MCF 10A (cell line): ENCODE measurements at regions not wholly inside any gene's neighbourhood (a gene's known extent, or its start where the extent isn't known, plus 50 kb on each side); places are given as distances from the start of the nearest gene placed in this dataset.

ENCODE experiments used
- BruUV-seq: library from RNA; stranded (reverse); fragments of 400-500 nt; replicated peaks from 2 replicates; lab custom pipeline; 2021; lab: Mats Ljungman, UMichigan
- CTCF ChIA-PET: fragments of 300-600 bp; sonication (Branson Sonifier 250); formaldehyde crosslinking; extraction: SDS; loops from one replicate; lab custom pipeline; 2021; ENCODE audit warnings: antibody characterized with exemption, inconsistent platforms; lab: Yijun Ruan, JAX
- POLR2A ChIA-PET: fragments of 300-600, 350-650 bp; sonication (Branson Sonifier 250); formaldehyde crosslinking; extraction: SDS; loops from one replicate; lab custom pipeline; 2020; ENCODE audit warnings: antibody characterized with exemption, inconsistent platforms; lab: Yijun Ruan, JAX
- DNase-seq: peaks from one replicate; pipeline ENCODE4 v3.0.0-alpha.2; 2018; ENCODE audit not compliant: unreplicated experiment
- H3K27ac Mint-ChIP-seq: one replicate; pipeline ENCODE4 v1.8.0; 2022; ENCODE audit warnings: mild to moderate bottlenecking, low read depth, mixed read lengths; ENCODE audit not compliant: unreplicated experiment
- H3K27me3 Mint-ChIP-seq: one replicate; pipeline ENCODE4 v1.8.0; 2022; ENCODE audit warnings: mixed read lengths; ENCODE audit not compliant: insufficient read depth, unreplicated experiment
- H3K36me3 Mint-ChIP-seq: one replicate; pipeline ENCODE4 v1.8.0; 2022; ENCODE audit warnings: mild to moderate bottlenecking, moderate library complexity, mixed read lengths; ENCODE audit not compliant: insufficient read depth, unreplicated experiment
- H3K4me1 Mint-ChIP-seq: one replicate; pipeline ENCODE4 v1.8.0; 2022; ENCODE audit warnings: mixed read lengths; ENCODE audit not compliant: insufficient read depth, unreplicated experiment
- H3K4me3 Mint-ChIP-seq: one replicate; pipeline ENCODE4 v1.8.0; 2022; ENCODE audit warnings: mild to moderate bottlenecking, moderate library complexity, mixed read lengths; ENCODE audit not compliant: unreplicated experiment
- H3K9me3 Mint-ChIP-seq: one replicate; pipeline ENCODE4 v1.8.0; 2022; ENCODE audit warnings: mixed read lengths; ENCODE audit not compliant: unreplicated experiment
- CTCF ChIP-seq: fragments of 200-600 bp; IDR thresholded peaks from one replicate; pipeline ENCODE4 v1.8.0; 2022; ENCODE audit warnings: antibody characterized with exemption, mild to moderate bottlenecking; ENCODE audit not compliant: unreplicated experiment
- intact Hi-C: fragments of 100-400 bp; cut with micrococcal nuclease; formaldehyde crosslinking; loops from 2 replicates; pipeline ENCODE4 v1.14.1; 2022

DNA sequence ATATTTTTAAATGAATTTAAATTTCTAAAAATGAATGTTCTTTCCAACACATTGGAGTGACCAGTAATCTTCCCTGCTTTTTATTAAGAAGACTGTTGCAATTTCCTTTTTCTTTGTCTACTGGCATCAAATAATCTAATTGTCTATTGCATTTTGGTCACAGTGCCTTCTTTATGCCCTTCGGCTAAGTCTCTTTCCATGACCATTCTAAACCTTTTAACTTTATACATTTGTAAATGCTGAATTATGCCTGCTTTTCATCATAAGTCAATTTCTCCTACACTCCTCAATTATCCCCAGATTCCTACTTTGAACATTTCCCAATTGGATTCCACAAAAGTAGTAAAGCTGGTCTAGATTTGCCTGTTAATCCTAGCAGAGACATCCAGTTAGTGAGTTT lies 69.1 kb upstream of the HSF2 start:
- TF ChIP-seq CTCF, result no peak
- H3K4me1 Mint-ChIP-seq, result no peaks in the 10 kb centered on the region
- intact Hi-C loops, result no loop called here
- H3K4me3 Mint-ChIP-seq, result no peak overlapping the region
- ChIA-PET POLR2A (no interaction called here), CTCF (no interaction called here)
- BruUV-seq, result no TSS peak
- H3K36me3 Mint-ChIP-seq, result no peaks in the 10 kb centered on the region
- no peak overlapping the region for H3K27ac Mint-ChIP-seq
- no peaks in the 10 kb centered on the region for H3K9me3 Mint-ChIP-seq
- DNase-seq, result no peak
- peaks cover 75% of the 10 kb centered on the region for H3K27me3 Mint-ChIP-seq

- TF ChIP-seq CTCF, result no peak
- no peaks in the 10 kb centered on the region for H3K4me1 Mint-ChIP-seq
- ChIA-PET POLR2A (no interaction called here), CTCF (no interaction called here)
- intact Hi-C loops, result no loop called here
- no peak overlapping the region for H3K4me3 Mint-ChIP-seq
- DNase-seq, result no peak
- H3K36me3 Mint-ChIP-seq, result no peaks in the 10 kb centered on the region
- BruUV-seq, result no TSS peak
- no peak overlapping the region for H3K27ac Mint-ChIP-seq
- H3K27me3 Mint-ChIP-seq, result peaks cover 95% of the 10 kb centered on the region
- H3K9me3 Mint-ChIP-seq, result no peaks in the 10 kb centered on the region
These were observed 61.8 kb upstream of the HSF2 start for GRCh38 chr6:122337645-122338044.

DNA sequence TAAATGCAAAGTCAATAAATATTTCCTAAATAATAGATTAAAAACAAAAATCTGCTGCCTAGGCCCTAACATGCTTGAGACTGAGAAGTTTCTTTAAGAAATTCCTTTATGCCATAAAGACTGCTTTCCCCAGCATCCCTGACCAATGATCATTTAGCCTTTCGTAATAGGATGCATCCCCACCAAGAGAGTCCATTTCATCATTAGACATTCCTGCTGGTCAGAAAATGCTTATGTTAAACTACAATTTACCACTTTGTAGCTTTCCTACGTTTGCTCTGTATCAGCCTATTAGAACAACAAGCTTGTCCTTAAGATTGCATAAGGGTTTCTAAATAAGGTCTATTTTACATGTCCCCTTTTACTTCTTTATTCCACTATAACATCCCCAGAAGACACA lies 59.8 kb upstream of the HSF2 start:
- peaks cover 96% of the 10 kb centered on the region for H3K27me3 Mint-ChIP-seq
- H3K4me1 Mint-ChIP-seq, result no peaks in the 10 kb centered on the region
- no peak for DNase-seq
- H3K36me3 Mint-ChIP-seq, result no peaks in the 10 kb centered on the region
- TF ChIP-seq CTCF, result no peak
- no peaks in the 10 kb centered on the region for H3K9me3 Mint-ChIP-seq
- H3K27ac Mint-ChIP-seq, result no peak overlapping the region
- ChIA-PET CTCF (interaction anchor here (0.6 to 0.7 kb wide), 3 partner anchors 191 to 1030 kb away, joined by 3 to 4 read pairs (median 4); no protein-coding TSS in a partner anchor), POLR2A (no interaction called here)
- BruUV-seq, result no TSS peak
- no peak overlapping the region for H3K4me3 Mint-ChIP-seq
- intact Hi-C loops, result no loop called here

DNA sequence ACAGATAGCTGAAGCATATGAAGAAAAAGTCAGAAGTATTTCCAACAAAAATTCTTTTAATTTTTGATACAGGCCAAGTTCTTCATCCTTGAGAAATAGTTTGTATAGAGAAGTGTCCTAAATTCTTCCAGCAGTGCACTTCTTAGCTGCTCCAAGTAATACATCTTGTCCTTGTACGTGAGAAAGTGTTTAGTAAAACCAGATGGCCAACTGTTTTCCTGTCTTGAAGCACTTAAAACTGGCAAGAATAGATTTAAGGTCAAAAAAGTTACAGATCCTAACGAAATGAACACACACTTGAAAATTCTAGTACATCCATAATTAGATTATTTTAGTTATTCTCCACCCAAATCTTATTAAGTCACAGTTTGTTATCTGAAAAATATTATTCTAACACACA lies 52.2 kb upstream of the HSF2 start:
- Mint-ChIP-seq H3K9me3 (no peaks in the 10 kb centered on the region), H3K27ac (no peak overlapping the region), H3K4me3 (no peak overlapping the region), H3K36me3 (no peaks in the 10 kb centered on the region), H3K4me1 (no peaks in the 10 kb centered on the region), H3K27me3 (peaks cover 99% of the 10 kb centered on the region)
- intact Hi-C loops, result no loop called here
- POLR2A ChIA-PET, result no interaction called here
- no TSS peak for BruUV-seq
- no peak for TF ChIP-seq CTCF
- CTCF ChIA-PET, result interaction anchor here (0.6 kb wide), 1 partner anchor 1366 kb away, joined by 3 read pairs; no protein-coding TSS in a partner anchor
- DNase-seq, result no peak
